ENCODE measurements at regions not wholly inside any gene's neighbourhood (a gene's known extent, or its start where the extent isn't known, plus 50 kb on each side); places are given as distances from the start of the nearest gene placed in this dataset.

DNA sequence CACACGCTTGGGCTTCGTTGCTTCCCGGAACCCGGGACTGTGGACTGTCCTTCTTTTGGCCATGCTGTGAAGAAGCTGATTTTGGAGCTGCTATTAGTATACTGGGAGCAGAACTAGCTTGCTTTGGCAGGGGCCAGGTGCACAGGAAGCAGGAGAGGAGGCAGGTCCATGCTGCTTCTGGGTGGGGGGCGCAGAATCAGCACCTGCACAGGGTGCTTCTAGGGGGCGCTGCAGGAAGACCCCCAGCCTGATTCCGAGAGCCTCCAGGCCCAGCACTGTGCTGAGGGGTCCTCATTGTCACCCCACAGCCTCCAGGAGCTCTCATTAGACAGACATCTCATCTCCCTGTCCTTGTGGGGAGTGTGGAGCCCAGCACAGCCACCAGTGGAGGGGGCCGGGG lies 252.6 kb upstream of the IRX4 start:
- Histone ChIP-seq H3K36me3 (ENCODE audit: insufficient read depth, low read length) (no peaks in the 10 kb centered on the region), H3K4me2 (ENCODE audit: insufficient read depth, low read length) (no peak overlapping the region), H3K4me1 (ENCODE audit: insufficient read depth, low read length) (no peaks in the 10 kb centered on the region), H2AFZ (ENCODE audit: low read depth, low read length) (no peak overlapping the region), H3K9me3 (ENCODE audit: insufficient read depth, low read length, severe bottlenecking) (no peaks in the 10 kb centered on the region), H3K9ac (ENCODE audit: low read depth, low read length) (no peak overlapping the region), H3K4me3 (ENCODE audit: low read depth in 1 of 2, low read length in 2 of 2) (no peak overlapping the region), H3K79me2 (ENCODE audit: insufficient read depth, low read length) (no peaks in the 10 kb centered on the region), H3K27ac (ENCODE audit: low read length) (no peak overlapping the region), H4K20me1 (ENCODE audit: insufficient read depth, low read length) (no peaks in the 10 kb centered on the region), H3K27me3 (ENCODE audit: insufficient read depth, low read length, poor library complexity) (no peaks in the 10 kb centered on the region)
- peak; percentile 21 for TF ChIP-seq CTCF (IDR thresholded peaks at IDR 0.05; ENCODE audit: borderline replicate concordance, extremely low read depth, low read length, poor library complexity, severe bottlenecking)
- no peak for TF ChIP-seq EZH2 (IDR thresholded peaks at IDR 0.05; ENCODE audit: borderline replicate concordance, low read depth, low read length, severe bottlenecking)
- DNase-seq = no peak
- ATAC-seq (ENCODE audit: insufficient read depth, low read depth) = no peak

- no peak overlapping the region for H3K4me2 ChIP-seq (ENCODE audit: insufficient read depth, low read length)
- no peaks in the 10 kb centered on the region for H3K4me1 ChIP-seq (ENCODE audit: insufficient read depth, low read length)
- H3K79me2 ChIP-seq (ENCODE audit: insufficient read depth, low read length) = no peaks in the 10 kb centered on the region
- H3K27ac ChIP-seq (ENCODE audit: low read length) = no peak overlapping the region
- H3K9ac ChIP-seq (ENCODE audit: low read depth, low read length) = no peak overlapping the region
- no peak for ATAC-seq (ENCODE audit: insufficient read depth, low read depth)
- H3K36me3 ChIP-seq (ENCODE audit: insufficient read depth, low read length) = no peaks in the 10 kb centered on the region
- no peaks in the 10 kb centered on the region for H4K20me1 ChIP-seq (ENCODE audit: insufficient read depth, low read length)
- H3K4me3 ChIP-seq (ENCODE audit: low read depth in 1 of 2, low read length in 2 of 2) = no peak overlapping the region
- no peaks in the 10 kb centered on the region for H3K9me3 ChIP-seq (ENCODE audit: insufficient read depth, low read length, severe bottlenecking)
- TF ChIP-seq CTCF (IDR thresholded peaks at IDR 0.05; ENCODE audit: borderline replicate concordance, extremely low read depth, low read length, poor library complexity, severe bottlenecking) (no peak), EZH2 (IDR thresholded peaks at IDR 0.05; ENCODE audit: borderline replicate concordance, low read depth, low read length, severe bottlenecking) (no peak)
- no peak overlapping the region for H2AFZ ChIP-seq (ENCODE audit: low read depth, low read length)
- DNase-seq = no peak
- H3K27me3 ChIP-seq (ENCODE audit: insufficient read depth, low read length, poor library complexity) = no peaks in the 10 kb centered on the region
These were observed 252.0 kb upstream of the IRX4 start for GRCh38 chr5:2134543-2135292.

GRCh38 chr5:2133936-2134335 lies 251.2 kb upstream of the IRX4 start:
- Histone ChIP-seq H3K79me2 (ENCODE audit: insufficient read depth, low read length) (no peaks in the 10 kb centered on the region), H3K9me3 (ENCODE audit: insufficient read depth, low read length, severe bottlenecking) (no peaks in the 10 kb centered on the region), H3K36me3 (ENCODE audit: insufficient read depth, low read length) (no peaks in the 10 kb centered on the region), H3K27me3 (ENCODE audit: insufficient read depth, low read length, poor library complexity) (no peaks in the 10 kb centered on the region), H2AFZ (ENCODE audit: low read depth, low read length) (no peak overlapping the region), H4K20me1 (ENCODE audit: insufficient read depth, low read length) (no peaks in the 10 kb centered on the region), H3K4me2 (ENCODE audit: insufficient read depth, low read length) (no peak overlapping the region), H3K9ac (ENCODE audit: low read depth, low read length) (no peak overlapping the region), H3K4me1 (ENCODE audit: insufficient read depth, low read length) (no peaks in the 10 kb centered on the region), H3K4me3 (ENCODE audit: low read depth in 1 of 2, low read length in 2 of 2) (no peak overlapping the region), H3K27ac (ENCODE audit: low read length) (no peak overlapping the region)
- ATAC-seq (ENCODE audit: insufficient read depth, low read depth) (no peak), DNase-seq (no peak)
- no peak for TF ChIP-seq EZH2 (IDR thresholded peaks at IDR 0.05; ENCODE audit: borderline replicate concordance, low read depth, low read length, severe bottlenecking)
- TF ChIP-seq CTCF (IDR thresholded peaks at IDR 0.05; ENCODE audit: borderline replicate concordance, extremely low read depth, low read length, poor library complexity, severe bottlenecking) = no peak

All from DND-41 (cell line).